ENCODE measurements at regions not wholly inside any gene's neighbourhood (a gene's known extent, or its start where the extent isn't known, plus 50 kb on each side); places are given as distances from the start of the nearest gene placed in this dataset.

DNA sequence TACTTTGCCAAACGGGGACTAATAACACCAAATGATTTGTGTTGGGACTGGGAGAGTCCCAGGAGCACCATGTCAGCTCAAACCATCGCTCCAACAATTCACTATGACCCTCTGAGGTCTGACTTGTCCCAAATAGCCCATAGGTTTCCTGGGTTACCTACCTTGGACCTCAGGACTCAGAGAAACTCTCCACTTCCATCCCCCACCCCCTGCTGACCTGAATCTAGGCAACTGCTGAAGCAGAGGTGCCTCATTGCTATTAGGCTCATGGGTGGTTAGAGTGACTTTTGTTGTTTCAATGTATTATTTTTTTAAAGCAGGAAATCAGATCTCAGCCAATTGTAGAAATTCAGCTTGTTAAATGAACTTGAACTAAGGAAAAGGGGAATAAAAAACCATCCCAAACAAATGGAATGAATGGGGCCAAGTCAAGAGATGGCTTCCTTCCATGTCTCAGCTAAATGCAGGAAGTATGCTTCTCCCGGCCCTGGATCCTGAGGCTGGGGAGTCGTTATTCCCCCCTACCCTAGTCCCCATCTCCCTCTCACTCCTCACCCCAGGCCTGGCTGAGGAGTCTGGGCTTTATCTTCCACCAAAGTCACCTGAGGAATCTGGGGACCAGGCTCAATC, 80.9 kb upstream of the SLC24A4 start (continued):
- TF ChIP-seq ZNF695 (CRISPR knock-in tag; IDR thresholded peaks at IDR 0.05) = no peak

GRCh38 chr14:92244805-92245204, 78.2 kb upstream of the SLC24A4 start:
- DNase-seq (ENCODE audit: extremely low read depth in 1 of 4, low spot score in 3 of 4) (no peak), FAIRE-seq (no peak), ATAC-seq (no peak)
- Histone ChIP-seq H3K36me3 (ENCODE audit: control insufficient read depth, insufficient read depth, low read length) (no peaks in the 10 kb centered on the region), H3K27me3 (ENCODE audit: control insufficient read depth in 2 of 2, insufficient read depth in 2 of 2, low read length in 2 of 2) (peaks cover 0 to 7% of the 10 kb centered on the region in 2 experiments; a peak in 1 of 5 replicates), H3K9ac (ENCODE audit: insufficient read depth in 1 of 2, low read depth in 2 of 2, low read length in 2 of 2) (no peak overlapping the region), H3K9me3 (replicated peaks; ENCODE audit: control insufficient read depth, insufficient read depth, low read depth, low read length) (no peaks in the 10 kb centered on the region), H3K9me1 (ENCODE audit: control insufficient read depth, insufficient read depth, low read length) (no peaks in the 10 kb centered on the region), H2AFZ (ENCODE audit: low read depth, low read length) (no peak overlapping the region), H3K27ac (ENCODE audit: extremely low read depth, low read depth, low read length) (no peak overlapping the region), H3K4me3 (no peak overlapping the region), H4K20me1 (replicated peaks; ENCODE audit: control insufficient read depth, insufficient read depth, low read length) (no peaks in the 10 kb centered on the region), H3K79me2 (ENCODE audit: control insufficient read depth, insufficient read depth, low read length) (no peaks in the 10 kb centered on the region), H3K4me2 (ENCODE audit: insufficient read depth, low read length) (no peak overlapping the region), H3K4me1 (replicated peaks in 1 of 2; ENCODE audit: control insufficient read depth in 2 of 2, insufficient read depth in 2 of 2, low read length in 2 of 2) (no peaks in the 10 kb centered on the region)
- POLR2A ChIA-PET = no interaction called here
- in situ Hi-C loops (cut with MboI) = no loop called here
- peak; percentile 91 for TF ChIP-seq ZFP36 (IDR thresholded peaks at IDR 0.05; ENCODE audit: low read depth, low read length, partially characterized antibody)
- TF ChIP-seq CEBPZ (IDR thresholded peaks at IDR 0.05; ENCODE audit: borderline replicate concordance, low read depth, low read length) = 0 out of 2 replicates have a peak, but pooled peaks have one; percentile 58
- no peak for TF ChIP-seq ZNF561 (CRISPR knock-in tag; conservative IDR thresholded peaks at IDR 0.05)
- peak; percentile 70; the same call in 1 of the 2 replicates for TF ChIP-seq CBX5 (IDR thresholded peaks at IDR 0.05; ENCODE audit: borderline replicate concordance, low read depth)
- no peak for TF ChIP-seq DPF2 (IDR thresholded peaks at IDR 0.05)
- no peak for TF ChIP-seq CEBPB (tag; IDR thresholded peaks at IDR 0.05)
- TF ChIP-seq BDP1 (IDR thresholded peaks at IDR 0.05; ENCODE audit: insufficient read depth, insufficient read length) = no peak
- TF ChIP-seq TRIM28 (IDR thresholded peaks at IDR 0.05) = peak; percentile 36; the same call in 1 of the 2 replicates
- intact Hi-C loops (cut with micrococcal nuclease) = no loop called here
- no TSS peak for BruUV-seq (replicated peaks)
- CTCF ChIA-PET (ENCODE audit: low intra/inter-chr PET ratio) = no interaction called here

All from K562 (cell line).